Naive thymus-derived CD4-positive, alpha-beta T cell (primary cell): ENCODE measurements at regions not wholly inside any gene's neighbourhood (a gene's known extent, or its start where the extent isn't known, plus 50 kb on each side); places are given as distances from the start of the nearest gene placed in this dataset.
"Not testable (repeated sequence)": the region's sequence is repeated elsewhere in the genome, so short reads cannot be mapped to it uniquely, and the experiment has no call there.

ENCODE experiments used
- ATAC-seq: fragments of 150-1000 bp; cut with Tn5 transposase; 2 replicates; pipeline ENCODE4 v1.10.0; 2021; ENCODE audit warnings: mild to moderate bottlenecking, moderate library complexity
- CTCF ChIA-PET: fragments of 350-600 bp; sonication (Branson Sonifier 250); formaldehyde crosslinking; loops from one replicate; lab custom pipeline; 2021; ENCODE audit warnings: antibody characterized with exemption; lab: Charles Lee
- POLR2A ChIA-PET: fragments of 350-600 bp; sonication (Branson Sonifier 250); formaldehyde crosslinking; loops from one replicate; lab custom pipeline; 2021; ENCODE audit warnings: antibody characterized with exemption, inconsistent platforms; lab: Charles Lee
- DNase-seq, 9 donors: peaks; one replicate each; pipeline versions ENCODE4 v3.0.0 to v3.0.0-alpha.2; 2020 to 2022; ENCODE audit warnings: mixed read lengths in 1 of 9
- H3K27ac ChIP-seq: one replicate; pipeline ENCODE4 v1.7.0; 2013; ENCODE audit warnings: mild to moderate bottlenecking, low read depth, low read length, moderate library complexity
- H3K27me3 ChIP-seq, 2 donors: one replicate each; pipeline ENCODE4 v1.7.0; 2013; ENCODE audit warnings: low read length in 2 of 2, mild to moderate bottlenecking in 2 of 2, moderate library complexity in 2 of 2; ENCODE audit not compliant: control insufficient read depth in 2 of 2, insufficient read depth in 2 of 2
- H3K36me3 ChIP-seq, 3 experiments: 1 replicate in 2 of 3; 2 replicates in 1 of 3; pipeline ENCODE4 v1.7.0; 2013; ENCODE audit warnings: low read length in 3 of 3, mild to moderate bottlenecking in 3 of 3, moderate library complexity in 1 of 3; ENCODE audit not compliant: insufficient read depth in 3 of 3, control insufficient read depth in 2 of 3
- H3K4me1 ChIP-seq, 2 donors: one replicate each; pipeline ENCODE4 v1.7.0; 2013; ENCODE audit warnings: low read length in 2 of 2, mild to moderate bottlenecking in 2 of 2, moderate library complexity in 1 of 2; ENCODE audit not compliant: control insufficient read depth in 2 of 2, insufficient read depth in 2 of 2
- H3K4me3 ChIP-seq: 2 replicates; pipeline ENCODE4 v1.7.0; 2013; ENCODE audit warnings: mild to moderate bottlenecking, low read length
- H3K9me3 ChIP-seq, 3 experiments: 1 replicate in 2 of 3; 2 replicates in 1 of 3; pipeline ENCODE4 v1.7.0; 2013; ENCODE audit warnings: low read length in 3 of 3; ENCODE audit not compliant: control insufficient read depth in 2 of 3
- H3K27ac Mint-ChIP-seq, 9 donors: one replicate each; pipeline ENCODE4 v1.8.0; 2020 to 2022; ENCODE audit warnings: mixed read lengths in 9 of 9, mild to moderate bottlenecking in 8 of 9, moderate library complexity in 5 of 9, inconsistent platforms in 2 of 9
- H3K27me3 Mint-ChIP-seq, 5 donors: one replicate each; pipeline ENCODE4 v1.8.0; 2021 to 2022; ENCODE audit warnings: mixed read lengths in 5 of 5, mild to moderate bottlenecking in 1 of 5
- H3K36me3 Mint-ChIP-seq, 5 donors: one replicate each; pipeline ENCODE4 v1.8.0; 2020 to 2022; ENCODE audit warnings: mixed read lengths in 5 of 5, mild to moderate bottlenecking in 3 of 5, inconsistent platforms in 1 of 5
- H3K4me1 Mint-ChIP-seq, 7 donors: one replicate each; pipeline ENCODE4 v1.8.0; 2020 to 2022; ENCODE audit warnings: mixed read lengths in 7 of 7, mild to moderate bottlenecking in 3 of 7, inconsistent platforms in 1 of 7
- H3K4me3 Mint-ChIP-seq, 10 donors: one replicate each; pipeline ENCODE4 v1.8.0; 2020 to 2022; ENCODE audit warnings: mild to moderate bottlenecking in 10 of 10, mixed read lengths in 10 of 10, moderate library complexity in 6 of 10, inconsistent platforms in 2 of 10
- H3K9me3 Mint-ChIP-seq, 11 donors: one replicate each; pipeline ENCODE4 v1.8.0; 2020 to 2022; ENCODE audit warnings: mixed read lengths in 11 of 11, mild to moderate bottlenecking in 4 of 11, inconsistent platforms in 1 of 11, moderate library complexity in 1 of 11
- intact Hi-C, 2 donors: fragments of 100-400 bp; cut with micrococcal nuclease; formaldehyde crosslinking; loops; one replicate each; pipeline ENCODE4 v1.15.1; 2023

DNA sequence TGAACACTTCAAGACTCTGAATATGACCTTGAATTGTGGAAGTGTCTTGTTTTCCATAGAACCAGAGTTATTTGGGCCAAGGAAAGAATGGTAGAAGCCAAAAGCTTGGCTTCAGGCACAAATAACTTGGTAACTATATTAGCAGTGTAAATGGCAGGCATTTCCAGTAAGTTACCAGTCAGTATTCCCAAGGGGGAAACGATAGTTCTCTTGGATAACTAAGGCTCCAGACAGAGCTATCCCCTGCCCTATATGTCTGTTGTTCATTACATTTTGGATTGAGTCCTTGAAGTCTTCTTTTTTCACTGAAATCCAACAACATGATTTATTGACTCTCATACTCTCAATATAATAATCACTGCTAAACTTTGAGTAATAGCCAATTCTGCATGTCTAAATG, 364.1 kb downstream of the MAGEB5 start:
- H3K9me3 Mint-ChIP-seq, result peaks cover 0 to 9% (median 0%) of the 10 kb centered on the region in 11 donors
- no peaks in the 10 kb centered on the region for H3K4me1 Mint-ChIP-seq
- Histone ChIP-seq H3K9me3 (no peaks in the 10 kb centered on the region), H3K27me3 (no peaks in the 10 kb centered on the region), H3K4me1 (no peaks in the 10 kb centered on the region), H3K4me3 (no peak overlapping the region), H3K36me3 (no peaks in the 10 kb centered on the region), H3K27ac (no peak overlapping the region)
- CTCF ChIA-PET, result no interaction called here
- H3K4me3 Mint-ChIP-seq, result no peak overlapping the region
- no peaks in the 10 kb centered on the region for H3K36me3 Mint-ChIP-seq
- no peak for DNase-seq
- ATAC-seq, result no peak
- no peaks in the 10 kb centered on the region for H3K27me3 Mint-ChIP-seq
- no peak overlapping the region for H3K27ac Mint-ChIP-seq
- intact Hi-C loops, result no loop called here
- POLR2A ChIA-PET, result no interaction called here

DNA sequence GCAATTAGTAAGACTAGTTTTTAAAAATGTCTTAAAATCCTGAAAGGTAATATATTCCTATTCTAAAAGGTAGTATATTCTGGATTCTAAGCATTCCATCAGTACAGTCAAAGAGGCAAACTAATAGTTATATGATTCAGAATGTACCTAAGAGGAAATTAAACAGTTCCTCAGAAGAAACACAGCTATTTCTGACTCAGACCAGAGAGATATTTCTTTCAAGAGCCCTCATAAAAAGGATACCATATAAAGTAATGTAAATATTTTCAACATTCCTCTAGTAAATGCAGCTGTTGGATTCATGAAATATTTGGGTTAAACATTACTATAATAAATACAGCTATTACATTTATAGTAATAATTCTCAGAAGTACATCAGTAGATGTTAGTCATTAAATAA, 358.3 kb downstream of the MAGEB5 start:
- Mint-ChIP-seq H3K27me3 (no peaks in the 10 kb centered on the region), H3K27ac (no peak overlapping the region), H3K4me1 (no peaks in the 10 kb centered on the region), H3K9me3 (peaks cover 0 to 5% (median 0%) of the 10 kb centered on the region in 11 donors), H3K4me3 (no peak overlapping the region), H3K36me3 (no peaks in the 10 kb centered on the region)
- no peak for ATAC-seq
- no peak for DNase-seq
- Histone ChIP-seq H3K27me3 (no peaks in the 10 kb centered on the region), H3K36me3 (no peaks in the 10 kb centered on the region), H3K9me3 (no peaks in the 10 kb centered on the region), H3K4me3 (no peak overlapping the region), H3K27ac (no peak overlapping the region), H3K4me1 (no peaks in the 10 kb centered on the region)
- ChIA-PET POLR2A (no interaction called here), CTCF (no interaction called here)
- intact Hi-C loops, result no loop called here

DNA sequence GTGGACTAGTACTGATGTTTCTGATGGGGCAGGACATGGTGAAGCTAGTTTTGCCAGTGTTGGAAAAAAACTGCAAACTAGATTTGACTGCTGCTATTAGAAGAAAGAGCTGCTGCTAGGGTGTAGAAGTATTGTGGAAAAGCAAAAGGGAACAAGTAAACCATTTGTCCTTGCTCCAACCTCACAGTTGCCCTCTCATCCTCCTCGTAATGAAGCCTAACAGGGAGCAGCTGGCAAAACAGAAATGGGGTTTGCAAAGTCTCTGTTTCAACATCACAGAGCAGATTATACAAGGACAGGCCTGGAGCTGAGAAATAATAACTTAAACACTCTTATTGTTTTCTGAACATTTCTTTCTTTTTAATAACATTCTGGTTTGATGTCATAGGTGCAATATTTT, 346.2 kb downstream of the MAGEB5 start:
- Histone ChIP-seq H3K27ac (no peak overlapping the region), H3K4me3 (no peak overlapping the region), H3K27me3 (no peaks in the 10 kb centered on the region), H3K9me3 (no peaks in the 10 kb centered on the region), H3K4me1 (no peaks in the 10 kb centered on the region), H3K36me3 (no peaks in the 10 kb centered on the region)
- Mint-ChIP-seq H3K36me3 (no peaks in the 10 kb centered on the region), H3K9me3 (peaks cover 0 to 4% (median 0%) of the 10 kb centered on the region in 11 donors), H3K4me3 (no peak overlapping the region), H3K27ac (no peak overlapping the region), H3K27me3 (no peaks in the 10 kb centered on the region), H3K4me1 (no peaks in the 10 kb centered on the region)
- CTCF ChIA-PET, result no interaction called here
- ATAC-seq, result no peak
- intact Hi-C loops, result no loop called here
- POLR2A ChIA-PET, result no interaction called here
- no peak for DNase-seq

- Histone ChIP-seq H3K27ac (no peak overlapping the region), H3K9me3 (no peaks in the 10 kb centered on the region), H3K27me3 (no peaks in the 10 kb centered on the region), H3K4me1 (no peaks in the 10 kb centered on the region), H3K36me3 (no peaks in the 10 kb centered on the region), H3K4me3 (no peak overlapping the region)
- ChIA-PET POLR2A (no interaction called here), CTCF (no interaction called here)
- Mint-ChIP-seq H3K4me3 (no peak overlapping the region), H3K27me3 (no peaks in the 10 kb centered on the region), H3K27ac (no peak overlapping the region), H3K9me3 (peaks cover 0 to 7% (median 0%) of the 10 kb centered on the region in 11 donors), H3K4me1 (no peaks in the 10 kb centered on the region), H3K36me3 (no peaks in the 10 kb centered on the region)
- DNase-seq (no peak), ATAC-seq (no peak)
- intact Hi-C loops, result no loop called here
Observed at GRCh38 chrX:26559855-26560254, 343.9 kb downstream of the MAGEB5 start.

GRCh38 chrX:26558719-26559386, 342.9 kb downstream of the MAGEB5 start:
- ATAC-seq (no peak), DNase-seq (no peak)
- Mint-ChIP-seq H3K4me1 (no peaks in the 10 kb centered on the region), H3K36me3 (no peaks in the 10 kb centered on the region), H3K27ac (no peak overlapping the region), H3K9me3 (peaks cover 0 to 10% (median 2%) of the 10 kb centered on the region in 11 donors), H3K27me3 (no peaks in the 10 kb centered on the region), H3K4me3 (no peak overlapping the region)
- POLR2A ChIA-PET, result no interaction called here
- Histone ChIP-seq H3K36me3 (no peaks in the 10 kb centered on the region), H3K4me3 (no peak overlapping the region), H3K4me1 (no peaks in the 10 kb centered on the region), H3K27me3 (no peaks in the 10 kb centered on the region), H3K9me3 (no peaks in the 10 kb centered on the region), H3K27ac (no peak overlapping the region)
- intact Hi-C loops, result no loop called here
- CTCF ChIA-PET, result no interaction called here

DNA sequence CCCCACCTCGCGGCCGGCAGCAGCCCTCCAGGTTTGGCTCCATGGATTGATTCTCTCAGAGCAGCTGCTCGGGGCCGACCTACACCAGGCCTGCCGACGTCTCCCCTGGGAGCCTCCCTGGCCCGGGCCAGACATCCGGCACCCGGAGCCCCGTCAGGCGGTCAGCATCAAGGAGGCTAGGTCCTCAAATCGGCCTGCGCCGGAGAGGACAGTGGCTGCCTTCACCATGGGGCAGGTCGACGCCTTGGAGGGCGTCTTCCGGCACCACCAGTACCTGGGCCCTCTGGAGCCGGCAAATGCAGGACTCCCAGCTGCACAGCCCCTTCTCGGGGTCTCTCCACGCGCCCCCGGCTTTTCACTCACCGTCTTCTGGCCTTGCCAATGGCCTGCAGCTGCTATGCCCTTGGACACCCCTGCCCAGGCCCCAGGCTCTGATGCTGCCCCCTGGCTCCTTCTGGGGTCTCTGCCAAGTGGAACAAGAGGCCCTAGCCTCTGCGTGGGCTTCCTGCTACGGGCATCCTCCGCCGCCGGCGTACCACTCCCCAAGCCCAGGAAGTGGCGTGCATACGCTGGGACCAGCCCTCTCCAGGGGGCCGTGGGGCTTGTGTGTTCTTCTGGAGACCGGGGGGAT, 341.8 kb downstream of the MAGEB5 start:
- H3K27me3 Mint-ChIP-seq, result no peaks in the 10 kb centered on the region
- intact Hi-C loops, result no loop called here
- CTCF ChIA-PET, result no interaction called here
- H3K4me3 Mint-ChIP-seq, result no peak overlapping the region
- ATAC-seq (no peak), DNase-seq (no peak)
- Histone ChIP-seq H3K36me3 (no peaks in the 10 kb centered on the region), H3K4me1 (no peaks in the 10 kb centered on the region), H3K27ac (no peak overlapping the region), H3K9me3 (no peaks in the 10 kb centered on the region), H3K4me3 (no peak overlapping the region), H3K27me3 (no peaks in the 10 kb centered on the region)
- POLR2A ChIA-PET, result no interaction called here
- H3K4me1 Mint-ChIP-seq, result no peaks in the 10 kb centered on the region
- peaks cover 0 to 10% (median 2%) of the 10 kb centered on the region in 11 donors for H3K9me3 Mint-ChIP-seq
- no peaks in the 10 kb centered on the region for H3K36me3 Mint-ChIP-seq
- no peak overlapping the region for H3K27ac Mint-ChIP-seq

- H3K4me3 Mint-ChIP-seq, H3K4me1 Mint-ChIP-seq, H3K9me3 Mint-ChIP-seq, POLR2A ChIA-PET, H3K9me3 ChIP-seq, CTCF ChIA-PET, H3K36me3 ChIP-seq, DNase-seq, H3K27me3 Mint-ChIP-seq, H3K27me3 ChIP-seq, H3K4me3 ChIP-seq, H3K27ac Mint-ChIP-seq, intact Hi-C loops, H3K27ac ChIP-seq, H3K4me1 ChIP-seq, ATAC-seq, H3K36me3 Mint-ChIP-seq: not testable (repeated sequence)
Observed at GRCh38 chrX:26525768-26526167, 309.8 kb downstream of the MAGEB5 start.
